H9 (cell line): ENCODE measurements at regions not wholly inside any gene's neighbourhood (a gene's known extent, or its start where the extent isn't known, plus 50 kb on each side); places are given as distances from the start of the nearest gene placed in this dataset.

Experiments
- DNase-seq: peaks from one replicate; pipeline ENCODE4 v3.0.0-alpha.2; 2017
- H2AFZ ChIP-seq: one replicate; pipeline ENCODE4 v1.6.1; 2013; ENCODE audit warnings: mild to moderate bottlenecking, low read length, control low read depth, moderate library complexity
- H2AK5ac ChIP-seq: 2 replicates; pipeline ENCODE4 v1.6.1; 2013; ENCODE audit warnings: low read length, control low read depth, mixed read lengths; ENCODE audit not compliant: insufficient read length
- H2BK120ac ChIP-seq: one replicate; pipeline ENCODE4 v1.6.1; 2013; ENCODE audit warnings: low read depth, mild to moderate bottlenecking, low read length, control low read depth, inconsistent platforms; ENCODE audit not compliant: poor library complexity, severe bottlenecking
- H2BK12ac ChIP-seq: 2 replicates; pipeline ENCODE4 v1.6.1; 2013; ENCODE audit warnings: low read length, control low read depth, mixed read lengths, low read depth; ENCODE audit not compliant: insufficient read length
- H2BK15ac ChIP-seq: 2 replicates; pipeline ENCODE4 v1.6.1; 2013; ENCODE audit warnings: low read depth, low read length, control low read depth
- H2BK20ac ChIP-seq: one replicate; pipeline ENCODE4 v1.6.1; 2013; ENCODE audit warnings: low read depth, mild to moderate bottlenecking, low read length, control low read depth, inconsistent platforms; ENCODE audit not compliant: poor library complexity, severe bottlenecking
- H2BK5ac ChIP-seq: 2 replicates; pipeline ENCODE4 v1.6.1; 2013; ENCODE audit warnings: low read length, control low read depth, mixed read lengths; ENCODE audit not compliant: insufficient read length
- H3K14ac ChIP-seq: 2 replicates; pipeline ENCODE4 v1.6.1; 2013; ENCODE audit warnings: low read length, control low read depth; ENCODE audit not compliant: insufficient read depth
- H3K18ac ChIP-seq: 2 replicates; pipeline ENCODE4 v1.6.1; 2013; ENCODE audit warnings: low read depth, mild to moderate bottlenecking, mixed read lengths, low read length, control low read depth; ENCODE audit not compliant: insufficient read length
- H3K23ac ChIP-seq: 2 replicates; pipeline ENCODE4 v1.6.1; 2013; ENCODE audit warnings: low read length, control low read depth, mixed read lengths, low read depth; ENCODE audit not compliant: insufficient read length
- H3K23me2 ChIP-seq: 2 replicates; pipeline ENCODE4 v1.6.1; 2013; ENCODE audit warnings: low read depth, mild to moderate bottlenecking, mixed read lengths, low read length, control low read depth; ENCODE audit not compliant: insufficient read length, poor library complexity, severe bottlenecking
- H3K27ac ChIP-seq: 2 replicates; pipeline ENCODE4 v1.5.1; 2013; ENCODE audit warnings: low read length, control low read depth, mixed read lengths, low read depth; ENCODE audit not compliant: insufficient read length
- H3K27me3 ChIP-seq: 2 replicates; pipeline ENCODE4 v1.6.1; 2013; ENCODE audit warnings: low read length, control low read depth, inconsistent platforms; ENCODE audit not compliant: insufficient read depth
- H3K4ac ChIP-seq: 2 replicates; pipeline ENCODE4 v1.6.1; 2013; ENCODE audit warnings: low read depth, mild to moderate bottlenecking, control low read depth, inconsistent platforms, low read length, moderate library complexity
- H3K4me1 ChIP-seq: 2 replicates; pipeline ENCODE4 v1.6.1; 2013; ENCODE audit warnings: low read length, control low read depth, inconsistent platforms; ENCODE audit not compliant: insufficient read depth
- H3K4me2 ChIP-seq: 2 replicates; pipeline ENCODE4 v1.6.1; 2013; ENCODE audit warnings: low read length, control low read depth, mixed read lengths; ENCODE audit not compliant: insufficient read length, insufficient read depth
- H3K56ac ChIP-seq: 2 replicates; pipeline ENCODE4 v1.6.1; 2013; ENCODE audit warnings: low read depth, mild to moderate bottlenecking, mixed read lengths, low read length, control low read depth; ENCODE audit not compliant: insufficient read length
- H3K79me1 ChIP-seq: 2 replicates; pipeline ENCODE4 v1.6.1; 2013; ENCODE audit warnings: low read depth, mild to moderate bottlenecking, moderate library complexity, low read length, control low read depth, inconsistent platforms; ENCODE audit not compliant: insufficient read depth, poor library complexity, severe bottlenecking
- H3K79me2 ChIP-seq: 2 replicates; pipeline ENCODE4 v1.6.1; 2013; ENCODE audit warnings: low read length, control low read depth, inconsistent platforms; ENCODE audit not compliant: insufficient read depth
- H3K9ac ChIP-seq: 2 replicates; pipeline ENCODE4 v1.6.1; 2013; ENCODE audit warnings: low read length, control low read depth, mixed read lengths; ENCODE audit not compliant: insufficient read length; ENCODE audit errors: extremely low read depth
- H3K9me3 ChIP-seq: one replicate; pipeline ENCODE4 v1.6.1; 2013; ENCODE audit warnings: low read depth, low read length, inconsistent platforms; ENCODE audit not compliant: control insufficient read depth
- H3T11ph ChIP-seq: one replicate; pipeline ENCODE4 v1.6.1; 2013; ENCODE audit warnings: mild to moderate bottlenecking, low read length, control low read depth, inconsistent platforms
- H4K20me1 ChIP-seq: one replicate; pipeline ENCODE4 v1.6.1; 2013; ENCODE audit not compliant: control insufficient read depth, insufficient read length, insufficient read depth
- H4K5ac ChIP-seq: 2 replicates; pipeline ENCODE4 v1.6.1; 2013; ENCODE audit warnings: low read depth, mild to moderate bottlenecking, mixed read lengths, low read length, control low read depth; ENCODE audit not compliant: insufficient read length
- H4K8ac ChIP-seq: replicated peaks from 2 replicates; pipeline ENCODE4 v1.6.1; 2013; ENCODE audit warnings: low read length, control low read depth, mixed read lengths, low read depth; ENCODE audit not compliant: insufficient read length
- H4K91ac ChIP-seq: 2 replicates; pipeline ENCODE4 v1.6.1; 2013; ENCODE audit warnings: low read depth, mild to moderate bottlenecking, moderate library complexity, mixed read lengths, low read length, control low read depth; ENCODE audit not compliant: insufficient read length
- H3K27ac Mint-ChIP-seq, 3 experiments: 2 replicates in 2 of 3; 3 replicates in 1 of 3; pipeline ENCODE4 v1.8.0; 2020 to 2021; ENCODE audit warnings: mixed read lengths in 3 of 3, mild to moderate bottlenecking in 1 of 3, moderate library complexity in 1 of 3
- H3K27me3 Mint-ChIP-seq: 2 replicates; pipeline ENCODE4 v1.8.0; 2021; ENCODE audit warnings: low read depth, mild to moderate bottlenecking, moderate library complexity, mixed read lengths
- H3K36me3 Mint-ChIP-seq, 3 experiments: 2 replicates in 2 of 3; 3 replicates in 1 of 3; pipeline ENCODE4 v1.8.0; 2020 to 2021; ENCODE audit warnings: low read depth in 3 of 3, mixed read lengths in 3 of 3; ENCODE audit not compliant: insufficient read depth in 1 of 3
- H3K4me1 Mint-ChIP-seq, 2 experiments: 2 replicates each; pipeline ENCODE4 v1.8.0; 2020; ENCODE audit warnings: mixed read lengths in 2 of 2
- H3K4me3 Mint-ChIP-seq, 2 experiments: 2 replicates in 1 of 2; 3 replicates in 1 of 2; pipeline ENCODE4 v1.8.0; 2020 to 2021; ENCODE audit warnings: mild to moderate bottlenecking in 2 of 2, mixed read lengths in 2 of 2, moderate library complexity in 1 of 2
- H3K9me3 Mint-ChIP-seq, 2 experiments: 2 replicates in 1 of 2; 3 replicates in 1 of 2; pipeline ENCODE4 v1.8.0; 2020; ENCODE audit warnings: mild to moderate bottlenecking in 2 of 2, mixed read lengths in 2 of 2, moderate library complexity in 1 of 2
- CTCF ChIP-seq: fragments of 200-600 bp; sonication (generic); conservative IDR thresholded peaks from 3 replicates; pipeline ENCODE4 v1.8.0; 2021; ENCODE audit warnings: antibody characterized with exemption, mild to moderate bottlenecking
- WGBS: extraction: QIAGEN DNeasy Blood & Tissue Kit; methylation state at CpG from one replicate; pipeline ENCODE4 v1.1.7; 2013; ENCODE audit warnings: missing lambda C conversion rate, low lambda C conversion rate, mixed read lengths; ENCODE audit not compliant: insufficient read length; ENCODE audit errors: extremely low coverage; 5-methylcytosine and 5-hydroxymethylcytosine counted together

GRCh38 chr2:43040084-43040854 lies 186.1 kb downstream of the ZFP36L2 start:
- Mint-ChIP-seq H3K9me3 (no peaks in the 10 kb centered on the region; a peak in 1 of 5 replicates), H3K27ac (peak overlapping the region in 1 of 3 experiments; percentile 40; a peak in 2 of 7 replicates), H3K36me3 (no peaks in the 10 kb centered on the region), H3K4me1 (peaks cover 16 to 23% of the 10 kb centered on the region in 2 experiments), H3K4me3 (no peak overlapping the region), H3K27me3 (peaks cover 2% of the 10 kb centered on the region; the same call in 1 of the 2 replicates)
- DNase-seq: no peak
- Histone ChIP-seq H2BK12ac (no peak overlapping the region), H2BK120ac (no peak overlapping the region), H3K18ac (no peak overlapping the region), H3K79me2 (no peaks in the 10 kb centered on the region), H3K9ac (no peak overlapping the region), H3K4me2 (no peak overlapping the region), H3K27me3 (no peaks in the 10 kb centered on the region), H4K91ac (no peak overlapping the region), H2BK20ac (no peak overlapping the region), H3K23me2 (no peaks in the 10 kb centered on the region), H3K14ac (no peak overlapping the region), H2BK5ac (no peak overlapping the region), H3K4ac (no peak overlapping the region), H3K23ac (no peak overlapping the region), H3K4me1 (no peaks in the 10 kb centered on the region; the same call in 1 of the 2 replicates), H3K27ac (no peak overlapping the region), H3K79me1 (no peaks in the 10 kb centered on the region), H4K8ac (no peak overlapping the region), H3T11ph (no peak overlapping the region), H2AK5ac (no peak overlapping the region), H4K5ac (no peak overlapping the region), H3K56ac (no peak overlapping the region), H2AFZ (no peak overlapping the region), H3K9me3 (no peaks in the 10 kb centered on the region), H2BK15ac (no peak overlapping the region), H4K20me1 (no peaks in the 10 kb centered on the region)
- no CpG with 5 or more reads among the region's 10 CpGs for WGBS
- no peak for TF ChIP-seq CTCF
